ENCODE measurements at regions not wholly inside any gene's neighbourhood (a gene's known extent, or its start where the extent isn't known, plus 50 kb on each side); places are given as distances from the start of the nearest gene placed in this dataset.
A peak's percentile ranks its signal among the peaks of the same experiment; 100 is the strongest.

DNA sequence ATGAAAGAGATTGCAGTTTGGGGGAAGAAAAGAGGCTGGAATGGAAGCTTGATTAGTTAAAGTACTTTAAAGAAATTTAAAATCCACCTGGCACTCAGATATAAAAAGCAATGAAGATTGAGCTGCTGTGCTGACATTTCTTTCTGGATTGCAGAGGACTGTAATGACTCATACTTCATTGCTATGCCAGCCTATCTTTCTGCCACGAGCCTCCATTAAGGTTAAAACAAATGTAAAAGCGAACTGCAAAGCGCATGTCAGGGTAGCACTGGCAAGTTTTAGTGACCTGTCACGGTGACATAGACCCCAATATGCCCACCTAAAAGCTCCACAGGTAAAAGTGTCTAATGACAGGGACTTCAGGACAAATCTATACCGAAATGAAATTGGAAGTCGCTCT, 449.6 kb downstream of the C6orf118 start:
- POLR2A ChIA-PET, result interaction anchor here (0.6 kb wide), 1 partner anchor 452 kb away, joined by 3 read pairs; no protein-coding TSS in a partner anchor
- no TSS peak for BruUV-seq (replicated peaks)
- Mint-ChIP-seq H3K36me3 (ENCODE audit: insufficient read depth, unreplicated experiment) (no peaks in the 10 kb centered on the region), H3K27ac (ENCODE audit: low read depth, unreplicated experiment) (peak overlapping the region; percentile 35), H3K4me3 (ENCODE audit: unreplicated experiment) (peak overlapping the region; percentile 69), H3K4me1 (ENCODE audit: insufficient read depth, unreplicated experiment) (peaks cover 8% of the 10 kb centered on the region), H3K9me3 (ENCODE audit: unreplicated experiment) (no peaks in the 10 kb centered on the region), H3K27me3 (ENCODE audit: insufficient read depth, unreplicated experiment) (no peaks in the 10 kb centered on the region)
- CTCF ChIA-PET, result no interaction called here
- TF ChIP-seq, protein P1, sequence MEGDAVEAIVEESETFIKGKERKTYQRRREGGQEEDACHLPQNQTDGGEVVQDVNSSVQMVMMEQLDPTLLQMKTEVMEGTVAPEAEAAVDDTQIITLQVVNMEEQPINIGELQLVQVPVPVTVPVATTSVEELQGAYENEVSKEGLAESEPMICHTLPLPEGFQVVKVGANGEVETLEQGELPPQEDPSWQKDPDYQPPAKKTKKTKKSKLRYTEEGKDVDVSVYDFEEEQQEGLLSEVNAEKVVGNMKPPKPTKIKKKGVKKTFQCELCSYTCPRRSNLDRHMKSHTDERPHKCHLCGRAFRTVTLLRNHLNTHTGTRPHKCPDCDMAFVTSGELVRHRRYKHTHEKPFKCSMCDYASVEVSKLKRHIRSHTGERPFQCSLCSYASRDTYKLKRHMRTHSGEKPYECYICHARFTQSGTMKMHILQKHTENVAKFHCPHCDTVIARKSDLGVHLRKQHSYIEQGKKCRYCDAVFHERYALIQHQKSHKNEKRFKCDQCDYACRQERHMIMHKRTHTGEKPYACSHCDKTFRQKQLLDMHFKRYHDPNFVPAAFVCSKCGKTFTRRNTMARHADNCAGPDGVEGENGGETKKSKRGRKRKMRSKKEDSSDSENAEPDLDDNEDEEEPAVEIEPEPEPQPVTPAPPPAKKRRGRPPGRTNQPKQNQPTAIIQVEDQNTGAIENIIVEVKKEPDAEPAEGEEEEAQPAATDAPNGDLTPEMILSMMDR (IDR thresholded peaks at IDR 0.05; ENCODE audit: unreplicated experiment), result no peak
- intact Hi-C loops (cut with micrococcal nuclease), result loop anchor here (10.0 kb wide), 1 partner anchor 115 kb away; no protein-coding TSS in a partner anchor
- peak; percentile 32 for DNase-seq (ENCODE audit: unreplicated experiment)

DNA sequence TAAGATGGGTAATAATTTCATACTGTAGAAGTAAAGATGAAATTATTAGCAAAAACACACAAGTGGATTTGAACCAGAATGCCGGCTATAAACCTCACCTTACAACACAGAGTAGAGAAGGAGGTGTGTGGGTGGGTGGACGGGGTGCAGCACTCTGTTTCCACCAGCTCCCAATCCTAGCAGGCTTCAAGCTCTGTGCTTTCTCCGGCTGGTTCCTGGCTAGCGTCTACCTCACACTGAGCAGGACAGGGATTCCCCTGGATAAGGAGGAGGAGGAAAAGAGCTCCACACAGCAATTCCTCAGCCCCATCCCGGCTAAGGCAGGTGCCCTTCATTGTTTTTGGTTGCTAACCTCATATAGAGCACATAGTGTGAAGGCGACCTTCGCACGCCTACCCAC, 453.3 kb downstream of the C6orf118 start:
- BruUV-seq (replicated peaks), result no TSS peak
- CTCF ChIA-PET, result no interaction called here
- POLR2A ChIA-PET, result interaction anchor here (0.8 to 1.1 kb wide), 2 partner anchors 13 to 15 kb away, joined by 3 to 4 read pairs; no protein-coding TSS in a partner anchor
- TF ChIP-seq, protein P1 (IDR thresholded peaks at IDR 0.05; ENCODE audit: unreplicated experiment), result no peak
- no peaks in the 10 kb centered on the region for H3K9me3 Mint-ChIP-seq (ENCODE audit: unreplicated experiment)
- H3K36me3 Mint-ChIP-seq (ENCODE audit: insufficient read depth, unreplicated experiment), result peaks cover 5% of the 10 kb centered on the region
- no peak overlapping the region for H3K4me3 Mint-ChIP-seq (ENCODE audit: unreplicated experiment)
- no peak for DNase-seq (ENCODE audit: unreplicated experiment)
- intact Hi-C loops (cut with micrococcal nuclease), result no loop called here
- no peak overlapping the region for H3K27ac Mint-ChIP-seq (ENCODE audit: low read depth, unreplicated experiment)
- H3K27me3 Mint-ChIP-seq (ENCODE audit: insufficient read depth, unreplicated experiment), result no peaks in the 10 kb centered on the region
- H3K4me1 Mint-ChIP-seq (ENCODE audit: insufficient read depth, unreplicated experiment), result peaks cover 8% of the 10 kb centered on the region

DNA sequence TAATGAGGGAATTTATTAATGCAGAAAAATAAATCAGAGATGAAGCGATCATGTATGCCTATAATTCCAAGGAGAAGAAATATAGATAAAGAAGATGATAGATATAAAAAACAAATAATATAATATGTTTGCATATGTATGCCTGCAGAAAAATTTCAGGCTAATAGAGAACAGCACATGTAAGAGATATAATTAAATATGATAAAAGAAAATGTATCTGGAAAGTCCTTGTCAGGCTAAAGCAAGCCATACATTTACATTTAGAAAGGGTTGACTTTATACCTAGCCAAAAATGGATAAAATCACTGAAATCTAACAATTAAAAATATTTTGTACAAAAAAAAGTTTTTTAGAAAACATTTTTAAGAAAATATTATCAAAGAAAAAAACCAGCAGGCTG, 454.1 kb downstream of the C6orf118 start:
- intact Hi-C loops (cut with micrococcal nuclease), result no loop called here
- Mint-ChIP-seq H3K4me1 (ENCODE audit: insufficient read depth, unreplicated experiment) (peaks cover 5% of the 10 kb centered on the region), H3K27me3 (ENCODE audit: insufficient read depth, unreplicated experiment) (no peaks in the 10 kb centered on the region), H3K36me3 (ENCODE audit: insufficient read depth, unreplicated experiment) (peaks cover 5% of the 10 kb centered on the region), H3K27ac (ENCODE audit: low read depth, unreplicated experiment) (no peak overlapping the region), H3K9me3 (ENCODE audit: unreplicated experiment) (no peaks in the 10 kb centered on the region), H3K4me3 (ENCODE audit: unreplicated experiment) (no peak overlapping the region)
- BruUV-seq (replicated peaks), result no TSS peak
- TF ChIP-seq, protein P1 (IDR thresholded peaks at IDR 0.05; ENCODE audit: unreplicated experiment), result no peak
- POLR2A ChIA-PET, result interaction anchor here (0.8 kb wide), 1 partner anchor 16 kb away, joined by 3 read pairs; no protein-coding TSS in a partner anchor
- CTCF ChIA-PET, result no interaction called here
- no peak for DNase-seq (ENCODE audit: unreplicated experiment)

DNA sequence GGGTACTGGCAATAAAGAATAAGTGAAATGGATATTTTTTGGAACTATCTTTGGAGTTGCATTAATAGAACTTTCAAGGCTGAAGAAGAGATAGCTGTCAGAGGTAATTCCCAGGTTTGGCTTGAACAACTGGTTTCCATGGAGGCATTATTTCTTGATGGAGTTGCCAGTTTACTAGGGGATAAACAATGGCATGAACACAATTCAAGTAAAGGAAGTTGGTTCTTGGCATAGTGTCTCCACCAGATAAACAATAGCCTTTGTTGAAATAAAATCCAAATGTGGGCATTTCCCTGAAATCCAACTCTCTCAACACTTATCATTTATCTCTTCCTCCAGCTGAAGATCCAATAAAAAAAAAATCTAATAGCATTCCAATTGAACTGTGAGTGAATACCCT, 454.9 kb downstream of the C6orf118 start:
- intact Hi-C loops (cut with micrococcal nuclease), result no loop called here
- no peak for DNase-seq (ENCODE audit: unreplicated experiment)
- ChIA-PET CTCF (no interaction called here), POLR2A (no interaction called here)
- BruUV-seq (replicated peaks), result no TSS peak
- Mint-ChIP-seq H3K27me3 (ENCODE audit: insufficient read depth, unreplicated experiment) (no peaks in the 10 kb centered on the region), H3K36me3 (ENCODE audit: insufficient read depth, unreplicated experiment) (peaks cover 5% of the 10 kb centered on the region), H3K4me1 (ENCODE audit: insufficient read depth, unreplicated experiment) (no peaks in the 10 kb centered on the region), H3K4me3 (ENCODE audit: unreplicated experiment) (no peak overlapping the region), H3K9me3 (ENCODE audit: unreplicated experiment) (no peaks in the 10 kb centered on the region), H3K27ac (ENCODE audit: low read depth, unreplicated experiment) (no peak overlapping the region)
- TF ChIP-seq, protein P1 (IDR thresholded peaks at IDR 0.05; ENCODE audit: unreplicated experiment), result no peak
